Vagina (tissue), 2 donors: ENCODE measurements at regions not wholly inside any gene's neighbourhood (a gene's known extent, or its start where the extent isn't known, plus 50 kb on each side); places are given as distances from the start of the nearest gene placed in this dataset.

Source experiments
- DNase-seq, 2 donors: peaks; one replicate each; pipeline ENCODE4 v3.0.0-alpha.2; 2017; ENCODE audit errors: extremely low spot score in 2 of 2
- H3K27ac ChIP-seq: fragments of 200-600 bp; sonication (generic); one replicate; pipeline ENCODE4 v1.5.1; 2019
- H3K27me3 ChIP-seq: fragments of 200-600 bp; sonication (generic); one replicate; pipeline ENCODE4 v1.5.1; 2019
- H3K36me3 ChIP-seq, 2 donors: fragments of 200-600 bp; sonication (generic); one replicate each; pipeline ENCODE4 v1.5.1; 2017 to 2019
- H3K4me1 ChIP-seq: fragments of 200-600 bp; sonication (generic); one replicate; pipeline ENCODE4 v1.5.1; 2019
- H3K4me3 ChIP-seq, 2 donors: fragments of 200-600 bp; sonication (generic); 1 replicate in 1 of 2; 2 replicates in 1 of 2; pipeline ENCODE4 v1.5.1; 2016 to 2019
- H3K9me3 ChIP-seq: fragments of 200-600 bp; sonication (generic); one replicate; pipeline ENCODE4 v1.5.1; 2019
- POLR2A ChIP-seq, 2 donors: fragments of 450-650 bp; IDR thresholded peaks; one replicate each; pipeline ENCODE4 v1.6.1; 2017; ENCODE audit warnings: antibody characterized with exemption in 2 of 2, mild to moderate bottlenecking in 2 of 2, moderate library complexity in 2 of 2
- POLR2AphosphoS5 ChIP-seq, 2 donors: sonication (generic); formaldehyde crosslinking; IDR thresholded peaks; one replicate each; pipeline ENCODE4 v1.9.0; 2017; ENCODE audit warnings: antibody characterized with exemption in 2 of 2, mild to moderate bottlenecking in 2 of 2, low read depth in 1 of 2; ENCODE audit not compliant: insufficient read depth in 1 of 2
- intact Hi-C: fragments of 100-400 bp; cut with DNase I; formaldehyde crosslinking; loops from one replicate; pipeline ENCODE4 v1.15.1; 2023
- TF ChIP-seq, protein P1 (sequence below), 3 experiments: fragments of 450-650 bp in 2 of 3; fragments of 200-600 bp in 1 of 3; sonication (generic) in 1 of 3; IDR thresholded peaks; one replicate each; pipeline ENCODE4 v1.5.1; 2017 to 2019; ENCODE audit warnings: antibody characterized with exemption in 3 of 3, mild to moderate bottlenecking in 2 of 3, moderate library complexity in 2 of 3

DNA sequence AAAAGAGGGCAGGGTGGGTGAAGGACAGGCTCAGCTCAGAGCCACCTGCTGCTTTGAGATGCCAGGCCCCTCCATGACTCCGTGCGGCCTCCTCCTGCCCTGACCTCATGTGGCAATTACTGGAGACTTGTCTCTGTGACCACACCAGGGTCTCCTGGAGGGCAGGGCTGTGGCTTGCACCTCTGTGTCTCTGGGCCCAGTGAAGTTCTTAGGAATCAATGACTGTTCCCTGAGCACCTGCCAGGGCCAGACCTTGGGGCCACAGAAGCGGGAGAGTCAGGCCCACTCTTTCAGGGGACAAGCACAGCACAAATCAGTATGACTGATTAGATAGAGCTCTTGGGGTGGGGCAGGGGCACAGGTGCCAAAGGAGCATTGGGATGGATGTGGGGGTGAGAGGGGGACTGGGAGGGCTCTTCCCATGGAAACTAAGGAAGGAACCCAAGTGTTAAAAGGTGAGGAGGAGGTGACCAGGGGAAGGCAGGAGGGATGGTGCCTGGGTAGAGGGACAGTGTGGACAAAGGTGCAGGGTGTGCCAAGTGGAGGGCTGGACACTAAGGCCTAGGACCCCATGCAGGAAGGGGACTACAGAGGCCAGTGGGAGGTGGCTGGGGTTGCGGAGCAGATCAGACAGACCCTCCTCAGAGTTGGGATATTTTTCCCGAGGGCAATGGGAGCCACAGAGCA is 77.3 kb upstream of the SHISAL1 start:
- H3K27me3 ChIP-seq = no peaks in the 10 kb centered on the region
- TF ChIP-seq POLR2A (IDR thresholded peaks at IDR 0.05) (no peak), POLR2AphosphoS5 (IDR thresholded peaks at IDR 0.05; ENCODE audit: insufficient read depth in 1 of 2, low read depth in 1 of 2) (no peak)
- TF ChIP-seq, protein P1, sequence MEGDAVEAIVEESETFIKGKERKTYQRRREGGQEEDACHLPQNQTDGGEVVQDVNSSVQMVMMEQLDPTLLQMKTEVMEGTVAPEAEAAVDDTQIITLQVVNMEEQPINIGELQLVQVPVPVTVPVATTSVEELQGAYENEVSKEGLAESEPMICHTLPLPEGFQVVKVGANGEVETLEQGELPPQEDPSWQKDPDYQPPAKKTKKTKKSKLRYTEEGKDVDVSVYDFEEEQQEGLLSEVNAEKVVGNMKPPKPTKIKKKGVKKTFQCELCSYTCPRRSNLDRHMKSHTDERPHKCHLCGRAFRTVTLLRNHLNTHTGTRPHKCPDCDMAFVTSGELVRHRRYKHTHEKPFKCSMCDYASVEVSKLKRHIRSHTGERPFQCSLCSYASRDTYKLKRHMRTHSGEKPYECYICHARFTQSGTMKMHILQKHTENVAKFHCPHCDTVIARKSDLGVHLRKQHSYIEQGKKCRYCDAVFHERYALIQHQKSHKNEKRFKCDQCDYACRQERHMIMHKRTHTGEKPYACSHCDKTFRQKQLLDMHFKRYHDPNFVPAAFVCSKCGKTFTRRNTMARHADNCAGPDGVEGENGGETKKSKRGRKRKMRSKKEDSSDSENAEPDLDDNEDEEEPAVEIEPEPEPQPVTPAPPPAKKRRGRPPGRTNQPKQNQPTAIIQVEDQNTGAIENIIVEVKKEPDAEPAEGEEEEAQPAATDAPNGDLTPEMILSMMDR (IDR thresholded peaks at IDR 0.05) = no peak
- DNase-seq = no peak

DNA sequence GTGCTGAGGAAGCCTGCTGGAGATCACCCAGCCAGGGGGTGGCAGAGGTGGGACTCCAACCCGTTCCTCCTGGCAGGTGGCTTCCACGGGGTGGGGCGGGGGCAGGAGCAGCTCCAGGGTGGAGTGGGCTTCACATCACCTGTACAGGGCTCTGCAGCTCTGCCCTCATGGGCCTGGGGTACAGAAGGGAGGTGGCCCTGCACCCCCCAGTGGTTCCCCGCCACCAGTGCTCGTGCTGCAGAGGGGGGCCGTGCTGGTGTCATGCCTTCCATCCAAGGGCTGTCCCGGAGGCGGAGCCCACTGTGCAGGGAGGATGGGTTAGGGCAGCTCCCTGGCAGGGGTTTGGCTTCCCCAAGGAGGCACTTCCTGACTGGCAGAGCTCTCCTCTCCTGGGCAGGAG is 76.4 kb upstream of the SHISAL1 start:
- TF ChIP-seq, protein P1 (IDR thresholded peaks at IDR 0.05) = no peak
- TF ChIP-seq POLR2AphosphoS5 (IDR thresholded peaks at IDR 0.05; ENCODE audit: insufficient read depth in 1 of 2, low read depth in 1 of 2) (no peak), POLR2A (IDR thresholded peaks at IDR 0.05) (no peak)
- no peaks in the 10 kb centered on the region for H3K27me3 ChIP-seq

More for the DNA sequence above, 77.3 kb upstream of the SHISAL1 start:
- intact Hi-C loops = no loop called here
- no peak overlapping the region for H3K4me3 ChIP-seq
- H3K27ac ChIP-seq = no peak overlapping the region
- H3K9me3 ChIP-seq = no peaks in the 10 kb centered on the region
- no peaks in the 10 kb centered on the region for H3K36me3 ChIP-seq
- no peaks in the 10 kb centered on the region for H3K4me1 ChIP-seq

DNA sequence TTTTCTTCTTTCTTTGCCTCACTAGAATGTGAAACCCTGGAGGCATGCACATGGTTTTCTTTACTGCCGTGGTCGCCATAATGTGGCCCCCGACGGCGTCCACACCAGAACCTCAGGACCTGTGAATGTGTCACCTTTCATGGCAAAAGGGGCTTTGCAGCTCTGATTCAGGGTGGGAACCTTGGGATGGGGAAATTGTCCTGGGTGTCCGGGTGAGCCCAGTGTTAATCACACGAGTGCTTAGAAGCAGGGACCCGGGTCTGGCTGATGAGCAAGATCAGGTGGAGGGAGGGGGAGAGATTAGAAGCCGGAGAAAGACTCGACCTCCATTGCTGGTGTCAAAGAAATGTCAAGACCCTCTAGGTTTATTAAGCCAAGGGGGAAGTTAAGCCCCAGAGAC is 74.7 kb upstream of the SHISAL1 start:
- no peaks in the 10 kb centered on the region for H3K27me3 ChIP-seq
- no peak overlapping the region for H3K27ac ChIP-seq
- no peaks in the 10 kb centered on the region for H3K9me3 ChIP-seq
- H3K4me1 ChIP-seq = no peaks in the 10 kb centered on the region
- no peak overlapping the region for H3K4me3 ChIP-seq
- intact Hi-C loops = no loop called here
- DNase-seq = no peak
- H3K36me3 ChIP-seq = no peaks in the 10 kb centered on the region
- TF ChIP-seq, protein P1 (IDR thresholded peaks at IDR 0.05) = no peak
- TF ChIP-seq POLR2A (IDR thresholded peaks at IDR 0.05) = no peak

More for the DNA sequence above, 76.4 kb upstream of the SHISAL1 start:
- Histone ChIP-seq H3K4me3 (no peak overlapping the region), H3K4me1 (no peaks in the 10 kb centered on the region), H3K27ac (no peak overlapping the region), H3K9me3 (no peaks in the 10 kb centered on the region), H3K36me3 (no peaks in the 10 kb centered on the region)
- intact Hi-C loops = no loop called here
- no peak for DNase-seq

DNA sequence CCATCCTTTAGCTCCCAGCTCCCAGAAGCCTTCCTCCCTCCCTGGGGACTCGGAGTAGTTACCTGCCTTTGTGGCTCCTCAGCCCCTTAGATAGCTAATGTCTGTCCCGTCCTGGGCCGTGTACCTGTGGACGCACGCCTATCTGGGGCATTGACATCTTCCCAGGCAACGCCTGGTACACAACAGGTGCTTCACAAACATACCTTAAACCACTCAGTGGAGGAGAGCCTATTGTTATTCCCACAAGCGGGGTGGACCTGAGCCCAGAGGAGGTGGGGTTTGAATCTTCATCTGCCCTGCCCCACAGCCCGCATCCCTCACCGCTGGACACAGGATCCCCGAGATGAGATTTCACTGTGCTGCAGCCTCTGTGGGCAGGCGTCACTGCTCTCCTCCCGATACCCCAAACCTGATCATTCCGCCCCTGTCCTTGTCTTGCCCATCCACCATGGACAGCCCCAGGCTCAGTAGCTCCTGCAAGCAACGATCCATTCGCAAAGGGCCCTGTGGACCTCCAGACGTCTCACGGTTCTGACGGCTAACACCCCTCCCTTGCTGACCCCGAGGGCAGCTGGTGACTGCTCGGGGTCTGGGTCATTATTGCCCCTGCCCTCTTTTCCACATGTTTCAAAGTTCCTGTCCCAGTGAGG is 73.8 kb upstream of the SHISAL1 start:
- TF ChIP-seq POLR2AphosphoS5 (IDR thresholded peaks at IDR 0.05; ENCODE audit: insufficient read depth in 1 of 2, low read depth in 1 of 2) = no peak
- TF ChIP-seq POLR2A (IDR thresholded peaks at IDR 0.05) = no peak
- TF ChIP-seq, protein P1 (IDR thresholded peaks at IDR 0.05) = no peak
- Histone ChIP-seq H3K36me3 (no peaks in the 10 kb centered on the region), H3K4me3 (no peak overlapping the region), H3K4me1 (no peaks in the 10 kb centered on the region), H3K27me3 (no peaks in the 10 kb centered on the region), H3K9me3 (no peaks in the 10 kb centered on the region), H3K27ac (no peak overlapping the region)
- intact Hi-C loops = no loop called here
- no peak for DNase-seq

DNA sequence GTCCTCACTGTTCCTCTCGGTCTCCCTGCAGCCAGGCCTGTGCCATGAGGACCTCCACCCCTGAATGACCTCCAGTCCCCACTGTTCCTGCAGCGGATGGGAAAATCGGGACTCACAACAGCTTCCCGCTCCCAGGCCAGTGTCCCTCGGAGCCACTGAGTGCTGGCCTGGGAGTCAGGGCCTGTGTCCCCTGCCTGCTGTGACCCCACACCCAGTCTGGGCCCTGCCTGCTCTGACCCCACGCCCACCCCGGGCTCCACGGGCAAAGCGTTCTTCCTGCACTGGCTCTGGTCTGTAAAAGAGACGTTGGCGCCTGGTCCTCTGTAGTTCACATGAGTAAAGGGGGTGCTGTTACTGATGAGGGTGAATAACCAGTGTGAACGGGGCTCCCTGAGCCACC is 73.0 kb upstream of the SHISAL1 start:
- no peak for DNase-seq
- TF ChIP-seq POLR2A (IDR thresholded peaks at IDR 0.05) = no peak
- TF ChIP-seq, protein P1 (IDR thresholded peaks at IDR 0.05) = no peak
- Histone ChIP-seq H3K27ac (no peak overlapping the region), H3K4me3 (no peak overlapping the region), H3K4me1 (no peaks in the 10 kb centered on the region), H3K27me3 (no peaks in the 10 kb centered on the region), H3K36me3 (no peaks in the 10 kb centered on the region), H3K9me3 (no peaks in the 10 kb centered on the region)
- intact Hi-C loops = no loop called here
